Gastrocnemius medialis (tissue), 4 donors: ENCODE measurements at regions not wholly inside any gene's neighbourhood (a gene's known extent, or its start where the extent isn't known, plus 50 kb on each side); places are given as distances from the start of the nearest gene placed in this dataset.

Experiments used
- ATAC-seq, 2 donors: fragments of 150-250 bp; one replicate each; pipeline ENCODE4 v1.9.1; 2016
- DNase-seq, 2 donors: peaks; one replicate each; pipeline ENCODE4 v3.0.0-alpha.2; 2019
- H3K27ac ChIP-seq, 4 donors: fragments of 200-600 bp; sonication (generic); 1 replicate in 1 of 4; 2 replicates in 3 of 4; pipeline ENCODE4 v1.5.1; 2016 to 2018; ENCODE audit warnings: mild to moderate bottlenecking in 2 of 4, moderate library complexity in 1 of 4
- H3K27me3 ChIP-seq, 3 donors: fragments of 200-600 bp; sonication (generic) in 2 of 3; 1 replicate in 1 of 3; 2 replicates in 2 of 3; pipeline versions ENCODE4 v1.5.1 to v1.6.0; 2016 to 2019; ENCODE audit warnings: mild to moderate bottlenecking in 1 of 3, moderate library complexity in 1 of 3
- H3K36me3 ChIP-seq, 2 donors: fragments of 200-600 bp; sonication (generic) in 1 of 2; one replicate each; pipeline ENCODE4 v1.5.1; 2017 to 2018
- H3K4me1 ChIP-seq, 2 donors: fragments of 200-600 bp; sonication (generic) in 1 of 2; one replicate each; pipeline ENCODE4 v1.5.1; 2016 to 2017; ENCODE audit warnings: mild to moderate bottlenecking in 2 of 2
- H3K4me3 ChIP-seq, 4 donors: fragments of 200-600 bp; sonication (generic) in 3 of 4; 1 replicate in 1 of 4; 2 replicates in 3 of 4; pipeline ENCODE4 v1.5.1; 2016 to 2019; ENCODE audit warnings: mild to moderate bottlenecking in 2 of 4
- H3K9me3 ChIP-seq, 3 donors: fragments of 200-600 bp; sonication (generic) in 2 of 3; 1 replicate in 1 of 3; 2 replicates in 2 of 3; pipeline ENCODE4 v1.5.1; 2016 to 2019
- POLR2A ChIP-seq, 2 donors: fragments of 450-650 bp; IDR thresholded peaks; one replicate each; pipeline ENCODE4 v1.6.1; 2017; ENCODE audit warnings: antibody characterized with exemption in 2 of 2, mild to moderate bottlenecking in 2 of 2, moderate library complexity in 2 of 2
- in situ Hi-C, 4 donors: fragments of 200-750 bp; cut with MboI; loops; one replicate each; pipeline versions ENCODE4 v1.15.0 to v1.8.0; 2017; ENCODE audit warnings: low sequenced_read_pairs in 4 of 4
- intact Hi-C: fragments of 100-400 bp; cut with DNase I; formaldehyde crosslinking; loops from one replicate; pipeline ENCODE4 v1.15.1; 2023; ENCODE audit warnings: low total_unique reads
- TF ChIP-seq, protein P1 (sequence below), 5 experiments: fragments of 450-650 bp in 3 of 5; fragments of 200-600 bp in 2 of 5; sonication (generic) in 2 of 5; IDR thresholded peaks in 4 of 5; conservative IDR thresholded peaks in 1 of 5; 1 replicate in 4 of 5; 2 replicates in 1 of 5; pipeline ENCODE4 v1.5.1; 2016 to 2019; ENCODE audit warnings: antibody characterized with exemption in 5 of 5, mild to moderate bottlenecking in 3 of 5, moderate library complexity in 3 of 5

DNA sequence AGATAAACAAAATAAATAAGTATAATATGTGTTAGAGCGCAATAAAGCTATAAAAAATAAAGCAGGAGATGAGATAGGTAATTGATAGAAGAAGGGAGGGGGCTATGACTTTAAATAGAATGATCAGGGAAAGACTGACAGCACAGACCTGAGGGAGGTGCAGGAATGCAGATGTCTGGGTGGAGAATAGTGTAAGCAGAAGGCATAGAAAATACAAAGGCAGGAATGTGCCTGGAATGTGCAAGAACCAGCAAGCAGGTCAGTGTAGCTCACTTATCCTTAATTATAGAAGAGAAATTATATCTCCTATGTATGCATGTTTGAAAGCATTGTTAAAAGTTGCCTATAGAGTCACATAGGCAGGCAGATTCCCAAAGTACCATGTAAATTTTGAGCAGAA, 239.4 kb upstream of the SOX14 start:
- Histone ChIP-seq H3K36me3 (no peaks in the 10 kb centered on the region), H3K27ac (no peak overlapping the region), H3K9me3 (no peaks in the 10 kb centered on the region), H3K27me3 (no peaks in the 10 kb centered on the region), H3K4me3 (no peak overlapping the region), H3K4me1 (no peaks in the 10 kb centered on the region)
- in situ Hi-C loops (no loop called here), intact Hi-C loops (no loop called here)
- DNase-seq (no peak), ATAC-seq (no peak)
- no peak for TF ChIP-seq POLR2A (IDR thresholded peaks at IDR 0.05)
- TF ChIP-seq, protein P1, sequence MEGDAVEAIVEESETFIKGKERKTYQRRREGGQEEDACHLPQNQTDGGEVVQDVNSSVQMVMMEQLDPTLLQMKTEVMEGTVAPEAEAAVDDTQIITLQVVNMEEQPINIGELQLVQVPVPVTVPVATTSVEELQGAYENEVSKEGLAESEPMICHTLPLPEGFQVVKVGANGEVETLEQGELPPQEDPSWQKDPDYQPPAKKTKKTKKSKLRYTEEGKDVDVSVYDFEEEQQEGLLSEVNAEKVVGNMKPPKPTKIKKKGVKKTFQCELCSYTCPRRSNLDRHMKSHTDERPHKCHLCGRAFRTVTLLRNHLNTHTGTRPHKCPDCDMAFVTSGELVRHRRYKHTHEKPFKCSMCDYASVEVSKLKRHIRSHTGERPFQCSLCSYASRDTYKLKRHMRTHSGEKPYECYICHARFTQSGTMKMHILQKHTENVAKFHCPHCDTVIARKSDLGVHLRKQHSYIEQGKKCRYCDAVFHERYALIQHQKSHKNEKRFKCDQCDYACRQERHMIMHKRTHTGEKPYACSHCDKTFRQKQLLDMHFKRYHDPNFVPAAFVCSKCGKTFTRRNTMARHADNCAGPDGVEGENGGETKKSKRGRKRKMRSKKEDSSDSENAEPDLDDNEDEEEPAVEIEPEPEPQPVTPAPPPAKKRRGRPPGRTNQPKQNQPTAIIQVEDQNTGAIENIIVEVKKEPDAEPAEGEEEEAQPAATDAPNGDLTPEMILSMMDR (IDR thresholded peaks at IDR 0.05 in 4 of 5, conservative IDR thresholded peaks at IDR 0.05 in 1 of 5): no peak

DNA sequence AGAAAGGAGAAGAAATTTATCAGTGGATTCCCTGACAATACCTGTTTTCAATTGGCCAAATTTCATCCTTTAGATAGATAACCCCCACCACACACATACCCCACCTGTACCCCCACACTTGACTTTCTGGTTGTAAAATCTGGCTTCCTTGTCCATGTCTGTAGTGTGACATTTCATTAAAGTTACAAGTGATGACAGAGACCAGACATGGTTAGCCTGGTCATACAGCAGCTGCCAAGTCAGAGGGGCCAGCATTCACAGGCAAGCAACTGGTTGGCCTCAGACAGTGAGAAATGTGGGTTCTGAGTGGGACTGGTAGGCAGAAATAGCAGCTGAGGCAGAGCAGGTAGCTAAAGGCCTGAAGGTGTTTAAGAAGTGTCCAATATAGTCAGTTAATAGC, 238.6 kb upstream of the SOX14 start:
- Histone ChIP-seq H3K4me1 (no peaks in the 10 kb centered on the region), H3K27me3 (no peaks in the 10 kb centered on the region), H3K4me3 (no peak overlapping the region), H3K36me3 (no peaks in the 10 kb centered on the region), H3K9me3 (no peaks in the 10 kb centered on the region), H3K27ac (no peak overlapping the region)
- ATAC-seq: no peak
- intact Hi-C loops (no loop called here), in situ Hi-C loops (no loop called here)
- DNase-seq: no peak
- TF ChIP-seq POLR2A (IDR thresholded peaks at IDR 0.05): no peak
- TF ChIP-seq, protein P1 (IDR thresholded peaks at IDR 0.05 in 4 of 5, conservative IDR thresholded peaks at IDR 0.05 in 1 of 5): no peak

DNA sequence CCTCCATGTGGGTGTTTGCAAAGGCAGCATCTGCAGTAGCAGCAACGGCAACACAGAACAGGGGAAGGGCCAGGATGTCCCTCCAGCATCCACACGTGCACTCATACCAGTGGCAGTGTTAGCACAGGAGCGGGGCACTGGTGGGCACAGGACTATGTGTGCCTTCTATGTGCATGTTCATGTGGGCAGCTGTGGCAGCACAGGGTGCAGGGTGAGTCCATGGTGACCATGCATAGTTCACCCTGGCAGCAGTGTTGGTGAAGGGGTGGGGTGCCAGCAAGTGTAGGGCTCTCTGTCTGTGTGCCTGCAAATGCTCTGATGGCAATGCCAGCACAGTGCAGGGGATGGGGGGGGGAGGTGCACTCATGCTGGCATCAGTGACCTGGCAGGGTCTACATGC, 222.1 kb upstream of the SOX14 start:
- intact Hi-C loops: no loop called here
- H3K36me3 ChIP-seq: no peaks in the 10 kb centered on the region
- H3K27me3 ChIP-seq: no peaks in the 10 kb centered on the region
- ATAC-seq (no peak), DNase-seq (no peak)
- H3K4me1 ChIP-seq: no peaks in the 10 kb centered on the region
- TF ChIP-seq, protein P1 (IDR thresholded peaks at IDR 0.05 in 4 of 5, conservative IDR thresholded peaks at IDR 0.05 in 1 of 5): no peak
- TF ChIP-seq POLR2A (IDR thresholded peaks at IDR 0.05): no peak
- in situ Hi-C loops: no loop called here
- no peak overlapping the region for H3K4me3 ChIP-seq
- no peak overlapping the region for H3K27ac ChIP-seq
- no peaks in the 10 kb centered on the region for H3K9me3 ChIP-seq

DNA sequence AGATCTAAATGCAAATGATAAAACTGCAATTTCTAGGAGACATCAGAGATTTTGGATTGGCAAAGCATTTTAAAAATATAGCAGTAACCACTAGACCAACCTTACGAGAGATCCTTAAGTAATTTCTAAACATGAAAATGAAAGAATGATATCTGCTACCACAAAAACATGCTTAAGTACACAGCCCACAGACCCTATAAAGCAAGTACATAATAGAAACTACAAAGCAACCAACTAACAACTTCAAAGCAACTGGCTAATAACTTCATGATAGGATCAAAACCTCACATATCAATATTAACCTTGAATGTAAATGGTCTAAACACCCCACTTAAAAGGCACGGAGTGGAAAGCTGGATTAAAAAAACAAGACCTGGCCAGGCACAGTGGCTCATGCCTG, 209.9 kb upstream of the SOX14 start:
- H3K36me3 ChIP-seq: no peaks in the 10 kb centered on the region
- no peak for ATAC-seq
- no peak for DNase-seq
- TF ChIP-seq, protein P1 (IDR thresholded peaks at IDR 0.05 in 4 of 5, conservative IDR thresholded peaks at IDR 0.05 in 1 of 5): no peak
- no peak for TF ChIP-seq POLR2A (IDR thresholded peaks at IDR 0.05)
- H3K4me1 ChIP-seq: no peaks in the 10 kb centered on the region
- H3K27ac ChIP-seq: no peak overlapping the region
- in situ Hi-C loops: no loop called here
- no peaks in the 10 kb centered on the region for H3K9me3 ChIP-seq
- intact Hi-C loops: no loop called here
- no peaks in the 10 kb centered on the region for H3K27me3 ChIP-seq
- H3K4me3 ChIP-seq: no peak overlapping the region

DNA sequence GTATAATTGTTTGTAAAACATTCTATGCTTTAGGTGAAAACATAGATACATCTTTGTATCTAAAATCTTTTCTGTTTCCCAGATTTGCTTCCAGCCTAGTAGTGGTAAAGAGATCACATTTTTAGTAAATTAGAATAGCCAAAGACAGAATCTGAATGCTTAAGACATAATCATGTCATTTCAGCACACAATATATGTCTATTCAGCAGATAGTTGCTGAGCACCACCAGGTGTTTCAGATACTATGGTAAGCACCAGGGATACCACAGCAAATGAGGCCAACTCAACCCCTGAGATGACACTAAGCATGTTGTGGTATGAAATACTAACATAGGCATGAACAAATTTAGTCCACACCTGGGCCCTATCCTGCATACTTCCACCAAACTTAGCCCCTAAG, 195.2 kb upstream of the SOX14 start:
- Histone ChIP-seq H3K9me3 (no peaks in the 10 kb centered on the region), H3K36me3 (no peaks in the 10 kb centered on the region), H3K4me1 (no peaks in the 10 kb centered on the region), H3K27me3 (no peaks in the 10 kb centered on the region), H3K27ac (no peak overlapping the region), H3K4me3 (no peak overlapping the region)
- intact Hi-C loops: no loop called here
- no peak for TF ChIP-seq POLR2A (IDR thresholded peaks at IDR 0.05)
- TF ChIP-seq, protein P1 (IDR thresholded peaks at IDR 0.05 in 4 of 5, conservative IDR thresholded peaks at IDR 0.05 in 1 of 5): no peak
- in situ Hi-C loops: no loop called here
- ATAC-seq (no peak), DNase-seq (no peak)
